Uterus (tissue), 2 donors: ENCODE measurements at regions not wholly inside any gene's neighbourhood (a gene's known extent, or its start where the extent isn't known, plus 50 kb on each side); places are given as distances from the start of the nearest gene placed in this dataset.

Experiments used
- POLR2A ChIP-seq, 2 donors: fragments of 450-650 bp; IDR thresholded peaks; one replicate each; pipeline ENCODE4 v1.6.1; 2016; ENCODE audit warnings: antibody characterized with exemption in 2 of 2, mild to moderate bottlenecking in 1 of 2, moderate library complexity in 1 of 2
- TF ChIP-seq, protein P1 (sequence below), 4 experiments: fragments of 200-600 bp in 2 of 4; fragments of 450-650 bp in 2 of 4; sonication (generic) in 2 of 4; IDR thresholded peaks; one replicate each; pipeline ENCODE4 v1.5.1; 2016 to 2019; ENCODE audit warnings: antibody characterized with exemption in 4 of 4, mild to moderate bottlenecking in 2 of 4, moderate library complexity in 1 of 4

GRCh38 chr1:98385652-98386051, 275.9 kb upstream of the SNX7 start:
- TF ChIP-seq, protein P1, sequence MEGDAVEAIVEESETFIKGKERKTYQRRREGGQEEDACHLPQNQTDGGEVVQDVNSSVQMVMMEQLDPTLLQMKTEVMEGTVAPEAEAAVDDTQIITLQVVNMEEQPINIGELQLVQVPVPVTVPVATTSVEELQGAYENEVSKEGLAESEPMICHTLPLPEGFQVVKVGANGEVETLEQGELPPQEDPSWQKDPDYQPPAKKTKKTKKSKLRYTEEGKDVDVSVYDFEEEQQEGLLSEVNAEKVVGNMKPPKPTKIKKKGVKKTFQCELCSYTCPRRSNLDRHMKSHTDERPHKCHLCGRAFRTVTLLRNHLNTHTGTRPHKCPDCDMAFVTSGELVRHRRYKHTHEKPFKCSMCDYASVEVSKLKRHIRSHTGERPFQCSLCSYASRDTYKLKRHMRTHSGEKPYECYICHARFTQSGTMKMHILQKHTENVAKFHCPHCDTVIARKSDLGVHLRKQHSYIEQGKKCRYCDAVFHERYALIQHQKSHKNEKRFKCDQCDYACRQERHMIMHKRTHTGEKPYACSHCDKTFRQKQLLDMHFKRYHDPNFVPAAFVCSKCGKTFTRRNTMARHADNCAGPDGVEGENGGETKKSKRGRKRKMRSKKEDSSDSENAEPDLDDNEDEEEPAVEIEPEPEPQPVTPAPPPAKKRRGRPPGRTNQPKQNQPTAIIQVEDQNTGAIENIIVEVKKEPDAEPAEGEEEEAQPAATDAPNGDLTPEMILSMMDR (IDR thresholded peaks at IDR 0.05): no peak
- TF ChIP-seq POLR2A (IDR thresholded peaks at IDR 0.05): no peak
